ENCODE measurements at regions not wholly inside any gene's neighbourhood (a gene's known extent, or its start where the extent isn't known, plus 50 kb on each side); places are given as distances from the start of the nearest gene placed in this dataset.
"Not testable (repeated sequence)": the region's sequence is repeated elsewhere in the genome, so short reads cannot be mapped to it uniquely, and the experiment has no call there.

DNA sequence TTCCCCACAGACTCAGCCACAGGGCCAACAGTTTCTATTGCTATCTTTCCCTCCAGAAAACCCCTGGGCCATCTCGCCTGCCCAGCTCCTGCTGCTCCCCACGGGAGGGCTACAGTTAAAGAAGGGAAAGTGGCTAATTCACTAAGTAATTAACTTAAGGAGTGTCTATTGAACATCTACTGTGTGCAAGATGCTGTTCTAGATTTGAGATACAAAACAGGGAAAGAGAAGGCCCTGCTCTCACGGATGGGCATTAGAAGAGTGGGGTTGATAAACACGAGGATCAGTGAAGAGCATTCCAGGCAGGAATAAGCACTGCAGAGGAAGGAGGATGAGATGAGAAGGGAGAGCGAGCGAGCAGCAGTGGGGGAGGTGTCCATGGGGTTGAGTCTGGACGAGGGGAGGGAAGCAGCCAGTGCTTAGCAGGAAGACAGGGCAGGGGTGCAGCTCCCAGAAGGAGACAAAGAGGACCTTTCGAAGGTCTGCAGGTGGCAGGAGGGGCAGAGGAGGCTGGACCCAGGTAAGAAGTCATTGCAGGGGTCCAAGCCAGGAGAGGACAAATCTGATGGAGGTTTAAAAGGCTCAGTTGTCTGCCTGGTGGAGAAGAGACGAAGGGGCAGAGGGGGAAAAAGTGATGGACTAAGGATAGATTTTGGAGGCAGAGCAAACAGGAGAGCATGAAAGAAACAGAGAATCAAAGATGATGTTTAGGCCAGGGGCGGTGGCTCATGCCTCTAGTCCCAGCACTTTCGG lies 64.7 kb downstream of the KLF15 start:
- no peak for DNase-seq

DNA sequence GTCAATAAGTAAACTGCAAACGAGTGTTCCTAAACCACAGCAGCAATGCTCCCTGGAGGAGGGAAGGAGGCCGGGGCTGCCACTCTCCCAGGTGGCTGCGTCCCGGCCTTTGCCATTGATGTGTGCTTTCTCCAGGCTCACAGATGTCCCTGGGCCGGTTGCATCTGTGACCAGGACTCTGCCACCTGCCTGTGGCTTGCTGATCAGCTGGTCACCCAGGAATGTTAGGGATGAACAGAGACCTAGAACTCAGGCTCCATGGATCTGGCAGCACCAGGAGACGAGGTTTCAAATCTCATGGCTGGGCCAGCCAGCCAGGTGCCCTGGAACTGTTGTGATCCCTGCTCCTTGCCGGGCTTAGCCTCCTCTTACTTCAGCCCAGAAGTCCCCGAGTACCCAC lies 65.7 kb downstream of the KLF15 start:
- no peak for DNase-seq

DNA sequence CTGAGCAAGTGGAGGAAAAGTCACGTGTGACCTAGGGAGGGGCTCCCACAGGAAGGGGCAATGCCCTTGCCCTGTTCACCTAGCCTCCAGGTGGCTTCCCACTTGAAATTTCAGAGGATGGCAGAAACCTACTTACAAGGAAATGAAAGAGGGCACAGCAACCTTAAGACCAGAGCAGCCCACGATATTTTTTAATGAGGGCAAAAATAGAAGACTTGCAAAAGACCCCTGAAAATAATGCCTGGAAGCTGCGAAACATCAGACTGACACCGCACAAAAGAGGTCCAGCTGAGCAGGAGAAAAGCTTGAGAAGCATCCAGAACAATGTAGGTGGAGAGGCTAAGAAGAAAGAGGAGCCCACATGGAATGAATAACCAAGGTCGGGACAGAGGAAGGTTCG lies 66.1 kb downstream of the KLF15 start:
- DNase-seq = no peak

- no peak for DNase-seq
These were observed 66.9 kb downstream of the KLF15 start for GRCh38 chr3:126290325-126290724.

DNA sequence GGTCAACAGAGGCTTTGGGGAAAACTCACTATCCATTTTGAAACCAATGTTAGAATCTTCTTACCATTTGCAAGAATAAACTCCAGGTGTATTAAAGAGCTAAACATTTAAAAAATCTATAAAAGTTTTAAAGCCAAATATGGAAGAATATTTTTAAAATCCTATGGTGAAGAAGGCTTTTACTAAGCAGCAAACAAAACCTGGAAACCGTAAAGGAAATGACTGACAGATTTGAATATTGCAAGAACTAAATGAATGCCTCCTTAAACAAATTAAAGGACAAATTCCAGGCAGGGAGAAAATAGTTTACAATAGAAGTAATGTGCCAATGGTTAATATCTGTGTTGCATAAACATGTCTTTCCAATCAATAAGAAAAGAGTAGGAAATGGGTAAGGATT lies 68.1 kb downstream of the KLF15 start:
- no peak for DNase-seq

DNA sequence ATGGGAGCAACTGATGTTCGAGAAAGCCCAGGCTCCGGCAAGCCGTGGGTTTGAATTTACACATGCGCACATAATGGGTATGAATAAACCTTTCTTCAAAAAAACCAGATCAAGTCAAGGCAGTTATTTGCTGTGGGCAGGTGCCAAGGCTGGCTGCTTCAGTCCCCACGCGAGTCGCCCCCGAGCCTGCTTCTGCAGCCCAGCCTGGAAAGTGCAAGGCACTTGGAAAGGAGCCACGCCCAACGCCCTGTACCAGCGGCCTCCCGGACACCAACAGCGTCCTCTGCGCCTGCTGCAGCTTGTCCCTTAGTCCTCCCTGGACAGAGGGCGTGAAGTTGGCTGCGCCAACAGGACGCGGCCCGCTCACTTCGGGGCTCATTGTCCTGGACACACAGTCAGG lies 68.9 kb downstream of the KLF15 start:
- no peak for DNase-seq

- DNase-seq = no peak
These were observed 69.5 kb downstream of the KLF15 start for GRCh38 chr3:126287536-126288241.

- no peak for DNase-seq
These were observed 70.1 kb downstream of the KLF15 start for GRCh38 chr3:126287171-126287535.

- DNase-seq = no peak
These were observed 71.8 kb downstream of the KLF15 start for GRCh38 chr3:126285369-126285768.

GRCh38 chr3:126284258-126284904 lies 72.8 kb downstream of the KLF15 start:
- no peak for DNase-seq

GRCh38 chr3:126283651-126284050 lies 73.6 kb downstream of the KLF15 start:
- not testable (repeated sequence) for DNase-seq

DNA sequence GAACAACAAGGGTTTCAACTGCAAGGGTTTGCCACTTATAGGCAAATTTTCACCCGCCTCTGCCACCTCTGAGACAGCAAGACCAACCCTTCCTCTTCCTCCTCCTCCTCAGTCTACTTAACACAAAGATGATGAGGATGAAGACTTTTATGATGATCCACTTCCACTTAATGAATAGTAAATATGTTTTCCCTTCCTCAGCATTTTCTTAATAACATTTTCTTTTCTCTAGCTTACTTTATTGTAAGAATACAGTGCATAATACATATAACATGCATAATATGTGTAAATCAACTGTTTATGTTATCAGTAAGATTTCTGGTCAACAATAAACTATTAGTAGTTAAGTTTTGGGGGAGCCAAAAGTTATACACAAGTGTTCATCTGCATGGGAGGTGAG lies 77.4 kb downstream of the KLF15 start:
- DNase-seq = no peak

DNA sequence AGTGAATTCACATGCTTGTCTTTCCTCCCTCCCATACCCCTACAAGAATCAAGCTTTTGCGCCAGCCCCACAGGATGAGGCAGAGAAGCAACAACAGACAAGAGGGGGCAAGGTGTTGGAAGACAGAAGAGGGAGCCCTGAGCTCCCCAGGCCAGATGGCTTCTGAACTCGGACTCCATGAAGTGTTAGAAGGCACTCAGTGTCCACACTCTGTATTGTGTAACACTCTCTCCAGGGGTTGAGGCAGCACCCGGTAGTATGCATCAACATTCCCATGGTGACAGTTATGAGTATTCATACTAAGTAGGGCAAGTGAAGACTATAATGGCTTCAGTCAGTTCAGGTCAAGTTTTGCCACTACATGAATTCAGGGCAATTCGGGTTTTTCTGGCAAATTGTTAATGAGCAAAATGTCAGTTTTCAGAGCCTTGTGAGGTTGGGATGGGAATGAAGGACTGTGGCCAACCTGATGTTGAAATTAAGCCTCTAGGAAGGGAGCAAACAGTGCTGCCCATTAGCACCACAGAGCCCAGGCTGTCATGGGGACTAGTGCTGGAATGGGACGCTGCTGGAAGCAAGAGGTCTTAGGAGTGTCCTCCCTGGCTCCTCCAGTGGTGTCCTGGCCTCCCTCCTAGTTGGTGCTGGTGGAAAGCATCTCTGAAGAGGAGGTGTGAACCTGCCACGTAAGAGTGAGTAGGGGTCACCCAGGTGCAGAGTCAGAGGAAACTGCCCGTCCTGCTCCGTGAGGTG lies 79.4 kb downstream of the KLF15 start:
- DNase-seq = no peak

- no peak for DNase-seq
These were observed 81.6 kb downstream of the KLF15 start for GRCh38 chr3:126275620-126275904.

GRCh38 chr3:126274735-126275619 lies 82.2 kb downstream of the KLF15 start:
- DNase-seq = no peak

DNA sequence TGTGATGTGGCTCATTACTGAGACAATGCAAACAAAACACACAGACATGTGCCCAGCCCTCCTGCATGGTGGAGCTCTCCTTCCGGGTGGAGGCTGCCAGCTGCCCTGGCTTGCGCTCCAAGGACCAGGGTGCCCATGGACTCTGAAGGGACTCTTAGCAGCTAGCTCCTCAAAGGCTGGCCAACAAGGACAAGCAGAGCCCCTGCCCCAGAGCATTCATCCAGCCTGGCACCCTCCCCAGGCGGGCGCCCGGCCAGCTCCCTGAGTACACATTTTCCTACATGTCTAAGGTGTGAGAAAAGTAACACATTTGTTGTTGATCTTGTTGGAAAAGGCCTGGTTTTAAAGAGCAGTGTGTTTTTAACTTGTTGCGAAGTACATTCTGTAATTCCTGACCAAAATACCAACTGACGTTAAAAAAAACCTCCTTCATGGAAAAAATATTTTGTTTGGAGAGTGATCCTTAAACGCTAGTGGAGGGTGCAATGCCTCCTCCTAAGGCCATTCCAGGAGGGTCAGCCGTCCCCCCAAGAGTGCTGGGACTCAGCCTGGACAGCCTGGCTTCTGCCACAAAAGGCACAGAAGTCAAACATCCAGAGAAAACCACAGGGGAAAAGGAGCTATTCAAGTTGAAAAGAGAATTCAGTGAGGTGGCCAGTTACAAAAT lies 86.9 kb downstream of the KLF15 start:
- no peak for DNase-seq

- DNase-seq = no peak
These were observed 87.9 kb downstream of the KLF15 start for GRCh38 chr3:126269354-126269753.

- no peak for DNase-seq
These were observed 88.3 kb downstream of the KLF15 start for GRCh38 chr3:126268866-126269265.

GRCh38 chr3:126267976-126268615 lies 87.7 kb upstream of the ALDH1L1 start:
- DNase-seq = no peak

DNA sequence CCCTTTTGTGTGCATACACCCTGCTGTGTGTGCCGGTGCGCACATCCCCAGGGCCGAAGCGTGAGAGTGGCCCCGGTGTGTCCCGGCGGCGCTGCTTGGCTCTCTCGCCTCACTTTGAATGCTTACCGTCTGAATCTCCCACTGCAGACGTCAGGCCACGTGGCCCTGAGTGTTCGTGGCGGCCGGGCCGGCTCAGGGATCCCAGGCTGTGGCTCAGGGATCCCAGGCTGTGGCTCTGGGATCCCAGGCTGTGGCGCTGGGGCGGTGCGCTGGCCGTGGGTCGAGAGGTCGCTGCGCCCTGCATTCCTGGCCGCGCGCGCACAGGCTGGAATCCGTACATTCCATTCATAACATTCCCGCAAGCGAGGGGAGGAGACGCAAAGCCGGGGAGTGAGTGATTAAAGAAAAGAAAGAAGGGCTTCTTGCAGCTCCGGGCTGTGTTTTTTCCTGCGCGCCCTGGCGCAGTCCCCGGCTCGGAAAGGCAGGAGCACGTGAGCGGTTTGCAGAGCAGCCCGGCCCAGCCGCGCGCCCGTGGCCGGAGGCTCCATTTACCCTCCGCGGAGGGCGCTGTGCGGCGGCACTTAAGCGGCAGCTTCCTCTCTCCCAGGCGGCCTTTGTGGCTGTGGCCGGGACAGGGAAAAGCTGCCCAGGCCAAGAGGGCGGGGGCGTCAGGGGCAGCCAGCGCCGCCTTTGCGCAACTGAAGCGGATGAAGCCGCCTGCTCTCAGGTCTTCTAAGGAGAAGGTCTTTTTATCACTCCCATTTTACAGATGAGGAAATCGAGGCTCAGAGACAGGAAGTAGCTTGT lies 87.0 kb upstream of the ALDH1L1 start:
- no peak for DNase-seq

GRCh38 chr3:126266850-126267168 lies 86.4 kb upstream of the ALDH1L1 start:
- DNase-seq = no peak

Data from activated CD4-positive, alpha-beta T cell treated with anti-CD3 and anti-CD28 coated beads, Interleukin-2, amount 50 U/mL, for 48 hours (primary cell).